ENCODE measurements at regions not wholly inside any gene's neighbourhood (a gene's known extent, or its start where the extent isn't known, plus 50 kb on each side); places are given as distances from the start of the nearest gene placed in this dataset.

GRCh38 chr6:21522797-21523456 lies 70.6 kb upstream of the SOX4 start:
- H3K4me3 ChIP-seq (ENCODE audit: low read depth, low read length): no peak overlapping the region
- no peak for DNase-seq (ENCODE audit: low read depth)
- TF ChIP-seq, protein P1, sequence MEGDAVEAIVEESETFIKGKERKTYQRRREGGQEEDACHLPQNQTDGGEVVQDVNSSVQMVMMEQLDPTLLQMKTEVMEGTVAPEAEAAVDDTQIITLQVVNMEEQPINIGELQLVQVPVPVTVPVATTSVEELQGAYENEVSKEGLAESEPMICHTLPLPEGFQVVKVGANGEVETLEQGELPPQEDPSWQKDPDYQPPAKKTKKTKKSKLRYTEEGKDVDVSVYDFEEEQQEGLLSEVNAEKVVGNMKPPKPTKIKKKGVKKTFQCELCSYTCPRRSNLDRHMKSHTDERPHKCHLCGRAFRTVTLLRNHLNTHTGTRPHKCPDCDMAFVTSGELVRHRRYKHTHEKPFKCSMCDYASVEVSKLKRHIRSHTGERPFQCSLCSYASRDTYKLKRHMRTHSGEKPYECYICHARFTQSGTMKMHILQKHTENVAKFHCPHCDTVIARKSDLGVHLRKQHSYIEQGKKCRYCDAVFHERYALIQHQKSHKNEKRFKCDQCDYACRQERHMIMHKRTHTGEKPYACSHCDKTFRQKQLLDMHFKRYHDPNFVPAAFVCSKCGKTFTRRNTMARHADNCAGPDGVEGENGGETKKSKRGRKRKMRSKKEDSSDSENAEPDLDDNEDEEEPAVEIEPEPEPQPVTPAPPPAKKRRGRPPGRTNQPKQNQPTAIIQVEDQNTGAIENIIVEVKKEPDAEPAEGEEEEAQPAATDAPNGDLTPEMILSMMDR (conservative IDR thresholded peaks at IDR 0.05; ENCODE audit: low read depth, low read length): peak; percentile 3

- no peak for DNase-seq (ENCODE audit: low read depth)
- no peak overlapping the region for H3K4me3 ChIP-seq (ENCODE audit: low read depth, low read length)
- TF ChIP-seq, protein P1 (conservative IDR thresholded peaks at IDR 0.05; ENCODE audit: low read depth, low read length): no peak
Measured at GRCh38 chr6:21523652-21524051, 69.9 kb upstream of the SOX4 start.

DNA sequence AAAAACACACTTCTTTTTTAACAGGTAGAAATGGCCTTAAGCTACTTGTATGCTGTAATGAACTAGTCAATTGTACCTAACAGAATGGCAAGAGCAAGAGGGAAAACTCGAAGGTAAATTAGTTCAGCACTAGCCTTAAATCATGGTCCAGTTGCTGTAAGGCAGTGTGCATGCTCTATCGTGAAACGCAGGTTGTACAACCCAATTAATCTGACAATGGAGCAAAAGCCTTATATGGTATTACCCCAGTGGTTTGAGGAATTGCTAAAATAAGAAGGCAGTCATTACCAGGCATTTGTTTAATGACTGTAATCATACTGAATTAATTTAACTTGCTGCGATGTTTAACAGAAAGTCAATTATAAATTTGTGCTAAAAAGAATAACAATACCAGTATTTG lies 69.3 kb upstream of the SOX4 start:
- no peak for DNase-seq (ENCODE audit: low read depth)
- TF ChIP-seq, protein P1 (conservative IDR thresholded peaks at IDR 0.05; ENCODE audit: low read depth, low read length): no peak
- no peak overlapping the region for H3K4me3 ChIP-seq (ENCODE audit: low read depth, low read length)

DNA sequence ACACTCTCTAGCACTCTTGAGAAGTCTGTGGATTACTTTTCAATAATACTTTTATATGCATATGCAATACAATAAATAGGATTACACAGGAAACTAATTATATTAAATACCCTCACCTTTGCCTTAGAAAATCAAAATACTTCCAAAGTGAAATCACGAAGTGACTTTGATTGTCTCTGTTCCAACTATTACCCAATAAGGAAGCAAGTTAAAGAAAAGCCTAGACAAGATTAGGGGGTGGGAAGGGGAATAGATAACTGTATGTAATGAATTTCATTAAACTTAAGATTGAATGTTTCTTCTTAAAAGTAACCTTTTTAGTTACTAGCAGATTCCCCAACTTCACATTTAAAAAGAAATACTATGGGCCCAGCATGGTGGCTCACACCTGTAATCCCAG lies 66.6 kb upstream of the SOX4 start:
- DNase-seq (ENCODE audit: low read depth): no peak
- TF ChIP-seq, protein P1 (conservative IDR thresholded peaks at IDR 0.05; ENCODE audit: low read depth, low read length): no peak
- no peak overlapping the region for H3K4me3 ChIP-seq (ENCODE audit: low read depth, low read length)

DNA sequence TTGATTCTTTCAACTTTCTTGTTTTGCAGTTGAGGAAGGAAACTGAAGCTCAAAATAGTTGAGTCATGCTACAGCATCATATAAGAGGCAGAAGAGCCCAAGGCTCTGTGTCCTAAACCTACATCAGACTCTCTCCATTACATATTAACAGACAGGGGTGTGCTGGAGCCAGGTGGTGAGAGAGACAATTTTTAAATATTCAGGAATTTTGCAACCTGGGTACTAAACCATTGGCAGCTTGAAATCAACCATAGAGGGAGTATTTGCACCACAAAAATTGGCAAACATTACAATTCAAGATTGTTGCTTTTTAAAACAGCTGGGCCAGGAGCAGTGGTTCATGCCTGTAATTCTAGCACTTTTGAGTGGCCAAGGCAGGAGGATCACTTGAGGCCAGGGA lies 65.8 kb upstream of the SOX4 start:
- no peak overlapping the region for H3K4me3 ChIP-seq (ENCODE audit: low read depth, low read length)
- TF ChIP-seq, protein P1 (conservative IDR thresholded peaks at IDR 0.05; ENCODE audit: low read depth, low read length): no peak
- DNase-seq (ENCODE audit: low read depth): no peak

DNA sequence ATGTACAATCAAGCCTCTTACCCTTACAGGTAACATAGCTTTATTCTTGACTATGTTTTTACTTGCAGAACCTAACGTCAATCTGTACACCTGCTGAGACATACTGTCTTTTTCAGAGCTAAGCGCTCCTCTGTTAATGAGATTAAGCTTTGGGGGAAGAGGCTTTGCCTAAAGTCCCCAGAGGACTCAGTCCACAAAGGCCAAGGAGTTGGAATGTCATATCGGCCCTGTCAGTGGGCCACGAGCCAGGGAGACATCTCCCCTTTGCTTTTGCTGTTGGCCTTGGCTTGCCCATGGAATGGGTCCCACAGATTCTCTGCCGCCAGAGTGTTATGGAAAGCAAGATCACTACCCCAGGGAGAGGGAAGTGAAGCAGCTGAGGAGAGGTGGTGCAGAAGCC lies 64.1 kb upstream of the SOX4 start:
- no peak for DNase-seq (ENCODE audit: low read depth)
- TF ChIP-seq, protein P1 (conservative IDR thresholded peaks at IDR 0.05; ENCODE audit: low read depth, low read length): no peak
- H3K4me3 ChIP-seq (ENCODE audit: low read depth, low read length): no peak overlapping the region

DNA sequence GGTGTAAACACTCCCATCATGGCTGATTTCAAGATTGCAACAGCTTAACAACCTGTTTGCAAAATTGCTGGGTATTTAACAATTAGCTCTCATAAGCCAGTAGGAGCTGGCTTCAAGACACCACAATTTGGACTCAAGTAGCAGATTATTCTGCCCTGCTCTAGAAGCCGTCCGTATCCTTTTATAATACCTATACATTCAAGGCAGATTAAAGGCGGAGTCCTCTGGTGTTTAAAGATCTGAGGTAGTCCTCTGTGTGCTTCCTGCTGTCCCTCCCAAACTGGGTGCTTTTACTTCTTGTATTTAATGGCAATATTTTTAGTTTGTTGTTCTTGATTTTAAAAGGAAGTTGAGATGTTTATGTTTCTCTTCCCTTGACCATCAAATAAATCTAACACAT lies 62.2 kb upstream of the SOX4 start:
- no peak overlapping the region for H3K4me3 ChIP-seq (ENCODE audit: low read depth, low read length)
- TF ChIP-seq, protein P1 (conservative IDR thresholded peaks at IDR 0.05; ENCODE audit: low read depth, low read length): no peak
- no peak for DNase-seq (ENCODE audit: low read depth)

Measured in choroid plexus epithelial cell (primary cell).